HCT116 (cell line): ENCODE measurements at regions not wholly inside any gene's neighbourhood (a gene's known extent, or its start where the extent isn't known, plus 50 kb on each side); places are given as distances from the start of the nearest gene placed in this dataset.

Experiments
- ATAC-seq: fragments of 200-7000 bp; cut with Tn5 transposase; 2 replicates; pipeline ENCODE4 v1.9.1; 2020; ENCODE audit warnings: mild to moderate bottlenecking, moderate library complexity
- BruUV-seq: library from RNA; stranded (reverse); fragments of 400-500 nt; replicated peaks from 2 replicates; lab custom pipeline; 2021; lab: Mats Ljungman, UMichigan
- CTCF ChIA-PET: fragments of 300-600 bp; sonication (Branson Sonifier 250); formaldehyde crosslinking; loops from one replicate; lab custom pipeline; 2021; ENCODE audit warnings: antibody characterized with exemption; lab: Charles Lee
- POLR2A ChIA-PET: fragments of 300-600, 350-600 bp; sonication (Branson Sonifier 250); formaldehyde crosslinking; loops from one replicate; lab custom pipeline; 2021; ENCODE audit warnings: antibody characterized with exemption; lab: Charles Lee
- RAD21 ChIA-PET, 2 experiments: fragments of 300-600 bp; sonication (Branson Sonifier 250); formaldehyde crosslinking; loops; one replicate each; lab custom pipeline; 2023; ENCODE audit warnings: low total read pairs in 2 of 2; ENCODE audit not compliant: uncharacterized antibody in 2 of 2, unreplicated experiment in 2 of 2, low non-redundant PET in 1 of 2; lab: Charles Lee
- DNase-seq: peaks from one replicate; pipeline ENCODE4 v3.0.0-alpha.2; 2010; ENCODE audit warnings: low read depth, low spot score
- H2AFZ ChIP-seq: fragments of 200-600 bp; shearing (Covaris generic), sonication (generic); 2 replicates; pipeline ENCODE4 v1.6.1; 2017; ENCODE audit warnings: low read depth, mixed run types, mixed read lengths, antibody characterized with exemption, low read length; ENCODE audit not compliant: poor library complexity, severe bottlenecking
- H3K27ac ChIP-seq: 2 replicates; pipeline ENCODE4 v1.5.1; 2012; ENCODE audit warnings: low read depth, low read length
- H3K27me3 ChIP-seq: fragments of 200-600 bp; sonication (generic); 2 replicates; pipeline ENCODE4 v1.6.1; 2016; ENCODE audit warnings: mixed run types, low read length, mixed read lengths; ENCODE audit not compliant: insufficient read depth
- H3K36me3 ChIP-seq, 2 experiments: fragments of 200-500 bp in 1 of 2; fragments of 200-600 bp in 1 of 2; sonication (Bioruptor generic) in 1 of 2; sonication (generic) in 1 of 2; 2 replicates each; pipeline versions ENCODE4 v1.5.1 to v1.6.1; 2014 to 2016; ENCODE audit warnings: low read length in 2 of 2, inconsistent platforms in 1 of 2, mixed read lengths in 1 of 2, mixed run types in 1 of 2; ENCODE audit not compliant: insufficient read depth in 2 of 2, control insufficient read depth in 1 of 2
- H3K4me1 ChIP-seq, 2 experiments: fragments of 200-600 bp in 1 of 2; sonication (generic) in 1 of 2; 2 replicates each; pipeline versions ENCODE4 v1.5.1 to v1.6.1; 2012 to 2017; ENCODE audit warnings: low read length in 2 of 2, inconsistent platforms in 1 of 2, mild to moderate bottlenecking in 1 of 2, mixed read lengths in 1 of 2, mixed run types in 1 of 2, moderate library complexity in 1 of 2; ENCODE audit not compliant: insufficient read depth in 2 of 2, control insufficient read depth in 1 of 2
- H3K4me2 ChIP-seq: fragments of 200-600 bp; sonication (generic); 2 replicates; pipeline ENCODE4 v1.6.1; 2017; ENCODE audit warnings: mixed run types, low read length, mixed read lengths
- H3K4me3 ChIP-seq, 2 experiments: fragments of 200-600 bp in 1 of 2; sonication (generic) in 1 of 2; replicated peaks in 1 of 2; 2 replicates each; pipeline ENCODE4 v1.5.1; 2011 to 2016; ENCODE audit warnings: low read length in 2 of 2, control low read depth in 1 of 2, low read depth in 1 of 2, mild to moderate bottlenecking in 1 of 2, mixed read lengths in 1 of 2, mixed run types in 1 of 2
- H3K79me2 ChIP-seq: fragments of 200-600 bp; sonication (generic); 2 replicates; pipeline ENCODE4 v1.6.1; 2017; ENCODE audit warnings: mild to moderate bottlenecking, mixed run types, low read length, moderate library complexity, mixed read lengths; ENCODE audit not compliant: insufficient read depth
- H3K9ac ChIP-seq: fragments of 200-600 bp; sonication (generic); 2 replicates; pipeline ENCODE4 v1.6.1; 2016; ENCODE audit warnings: low read length, mixed read lengths
- H3K9me2 ChIP-seq: fragments of 200-600 bp; sonication (generic), shearing (Covaris generic); 2 replicates; pipeline ENCODE4 v1.6.1; 2017; ENCODE audit warnings: mixed run types, mild to moderate bottlenecking, moderate library complexity; ENCODE audit not compliant: insufficient read depth
- H3K9me3 ChIP-seq, 2 experiments: fragments of 200-500 bp in 1 of 2; fragments of 200-600 bp in 1 of 2; sonication (Bioruptor generic) in 1 of 2; sonication (generic) in 1 of 2; 2 replicates each; pipeline ENCODE4 v1.6.1; 2014 to 2017; ENCODE audit warnings: low read length in 2 of 2, mixed read lengths in 2 of 2, inconsistent platforms in 1 of 2, low read depth in 1 of 2, mild to moderate bottlenecking in 1 of 2, mixed run types in 1 of 2, moderate library complexity in 1 of 2; ENCODE audit not compliant: control insufficient read depth in 1 of 2, insufficient read depth in 1 of 2
- H4K20me1 ChIP-seq: fragments of 200-600 bp; sonication (generic), shearing (Covaris generic); 2 replicates; pipeline ENCODE4 v1.6.1; 2017; ENCODE audit warnings: mixed run types, mild to moderate bottlenecking, moderate library complexity; ENCODE audit not compliant: insufficient read depth
- CBX3 ChIP-seq: IDR thresholded peaks from 2 replicates; pipeline ENCODE4 v1.6.1; 2012; ENCODE audit warnings: low read depth
- EGR1 ChIP-seq: IDR thresholded peaks from 2 replicates; pipeline ENCODE4 v1.6.1; 2012; ENCODE audit warnings: low read depth
- EZH2 ChIP-seq: fragments of 200-600 bp; sonication (generic); IDR thresholded peaks from 2 replicates; pipeline ENCODE4 v1.6.1; 2017; ENCODE audit warnings: antibody characterized with exemption, mixed run types
- EZH2phosphoT487 ChIP-seq: fragments of 200-600 bp; IDR thresholded peaks from 2 replicates; pipeline ENCODE4 v1.6.1; 2018; ENCODE audit warnings: antibody characterized with exemption, borderline replicate concordance
- FOSL1 ChIP-seq: IDR thresholded peaks from 2 replicates; pipeline ENCODE4 v1.6.1; 2012; ENCODE audit warnings: low read depth
- POLR2A ChIP-seq: IDR thresholded peaks from 2 replicates; pipeline ENCODE4 v1.7.0; 2011; ENCODE audit warnings: borderline replicate concordance; ENCODE audit not compliant: insufficient read depth, insufficient read length; ENCODE audit errors: extremely low read depth
- POLR2AphosphoS5 ChIP-seq: IDR thresholded peaks from 2 replicates; pipeline ENCODE4 v1.6.1; 2011; ENCODE audit warnings: mild to moderate bottlenecking, low read depth, low read length, moderate library complexity
- RAD21 ChIP-seq: IDR thresholded peaks from 2 replicates; pipeline ENCODE4 v1.6.1; 2012; ENCODE audit warnings: low read depth, mild to moderate bottlenecking
- SIN3A ChIP-seq: IDR thresholded peaks from 2 replicates; pipeline ENCODE4 v1.6.1; 2012; ENCODE audit warnings: low read depth
- SP1 ChIP-seq: IDR thresholded peaks from 2 replicates; pipeline ENCODE4 v1.6.1; 2012; ENCODE audit warnings: low read depth
- SRF ChIP-seq: IDR thresholded peaks from 2 replicates; pipeline ENCODE4 v1.6.1; 2012; ENCODE audit warnings: low read depth
- TCF7L2 ChIP-seq: IDR thresholded peaks from 2 replicates; pipeline ENCODE4 v1.7.0; 2011; ENCODE audit warnings: borderline replicate concordance, inconsistent platforms; ENCODE audit not compliant: insufficient read depth, insufficient read length; ENCODE audit errors: extremely low read depth
- YY1 ChIP-seq: IDR thresholded peaks from 2 replicates; pipeline ENCODE4 v1.6.1; 2011; ENCODE audit warnings: low read length, low read depth, moderate library complexity, mild to moderate bottlenecking; ENCODE audit not compliant: insufficient replicate concordance; ENCODE audit errors: extremely low read depth
- ZFX ChIP-seq: fragments of 450-650 bp; IDR thresholded peaks from 2 replicates; pipeline ENCODE4 v1.6.1; 2017
- ZNF274 ChIP-seq: fragments of 200-500 bp; sonication (Bioruptor generic); IDR thresholded peaks from 2 replicates; pipeline ENCODE4 v1.6.1; 2014; ENCODE audit warnings: mild to moderate bottlenecking, low read depth, low read length, inconsistent platforms
- intact Hi-C: fragments of 100-400 bp; cut with micrococcal nuclease; formaldehyde crosslinking; loops from 2 replicates; pipeline ENCODE4 v1.10.0; 2022
- TF ChIP-seq, protein P1 (sequence below): IDR thresholded peaks from 2 replicates; pipeline ENCODE4 v1.6.1; 2012; ENCODE audit warnings: low read depth
- TF ChIP-seq, protein P2 (sequence below): IDR thresholded peaks from 2 replicates; pipeline ENCODE4 v1.6.1; 2012

DNA sequence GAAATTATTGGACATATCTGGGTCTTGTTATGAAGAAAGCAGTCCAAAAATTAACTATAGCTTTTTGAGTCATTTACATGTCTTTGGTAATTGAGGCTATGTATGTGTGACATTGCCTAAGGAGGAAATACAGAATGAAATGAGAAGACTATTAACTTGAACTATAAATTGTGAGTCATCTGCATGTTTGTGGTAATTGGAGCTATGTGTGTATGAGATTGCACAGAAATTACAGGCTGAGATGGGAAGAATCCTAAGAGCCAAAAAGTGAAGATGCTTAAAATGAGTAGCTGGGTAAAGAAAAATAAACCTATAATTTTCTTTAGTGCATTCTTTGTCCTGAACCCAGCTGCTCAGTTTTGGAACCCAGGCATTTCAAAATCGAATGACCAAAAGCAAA lies 747.6 kb upstream of the EDIL3 start:
- Histone ChIP-seq H3K9me3 (no peaks in the 10 kb centered on the region), H3K27me3 (no peaks in the 10 kb centered on the region), H3K4me1 (no peaks in the 10 kb centered on the region), H4K20me1 (no peaks in the 10 kb centered on the region), H3K9ac (no peak overlapping the region), H3K9me2 (no peaks in the 10 kb centered on the region), H3K36me3 (no peaks in the 10 kb centered on the region), H3K4me2 (no peak overlapping the region), H3K79me2 (no peaks in the 10 kb centered on the region), H2AFZ (no peak overlapping the region), H3K4me3 (no peak overlapping the region), H3K27ac (no peak overlapping the region)
- ATAC-seq (no peak), DNase-seq (no peak)
- intact Hi-C loops, result no loop called here
- BruUV-seq, result no TSS peak
- POLR2A ChIA-PET, result no interaction called here
- CTCF ChIA-PET, result no interaction called here
- TF ChIP-seq SRF (no peak), TCF7L2 (no peak), EZH2 (no peak), SP1 (no peak), RAD21 (no peak), CBX3 (no peak)
- RAD21 ChIA-PET, result no interaction called here

GRCh38 chr5:85140471-85140870 lies 755.8 kb upstream of the EDIL3 start:
- no peak overlapping the region for H3K27ac ChIP-seq
- ChIA-PET POLR2A (no interaction called here), CTCF (no interaction called here), RAD21 (no interaction called here)
- no peaks in the 10 kb centered on the region for H4K20me1 ChIP-seq
- H3K4me1 ChIP-seq, result no peaks in the 10 kb centered on the region
- H3K4me2 ChIP-seq, result no peak overlapping the region
- no peak for ATAC-seq
- no peaks in the 10 kb centered on the region for H3K79me2 ChIP-seq
- DNase-seq, result no peak
- H3K9me2 ChIP-seq, result no peaks in the 10 kb centered on the region
- no peaks in the 10 kb centered on the region for H3K9me3 ChIP-seq
- no peak overlapping the region for H3K4me3 ChIP-seq
- intact Hi-C loops, result no loop called here
- no peaks in the 10 kb centered on the region for H3K36me3 ChIP-seq
- H2AFZ ChIP-seq, result no peak overlapping the region
- H3K27me3 ChIP-seq, result no peaks in the 10 kb centered on the region
- H3K9ac ChIP-seq, result no peak overlapping the region
- BruUV-seq, result no TSS peak
- TF ChIP-seq POLR2A, result no peak
- TF ChIP-seq ZFX, result no peak
- no peak for TF ChIP-seq SRF
- TF ChIP-seq EGR1, result no peak
- TF ChIP-seq CBX3, result no peak
- no peak for TF ChIP-seq POLR2AphosphoS5
- TF ChIP-seq SIN3A, result no peak
- no peak for TF ChIP-seq TCF7L2
- TF ChIP-seq ZNF274, result no peak
- no peak for TF ChIP-seq YY1
- no peak for TF ChIP-seq EZH2phosphoT487
- TF ChIP-seq, protein P1, sequence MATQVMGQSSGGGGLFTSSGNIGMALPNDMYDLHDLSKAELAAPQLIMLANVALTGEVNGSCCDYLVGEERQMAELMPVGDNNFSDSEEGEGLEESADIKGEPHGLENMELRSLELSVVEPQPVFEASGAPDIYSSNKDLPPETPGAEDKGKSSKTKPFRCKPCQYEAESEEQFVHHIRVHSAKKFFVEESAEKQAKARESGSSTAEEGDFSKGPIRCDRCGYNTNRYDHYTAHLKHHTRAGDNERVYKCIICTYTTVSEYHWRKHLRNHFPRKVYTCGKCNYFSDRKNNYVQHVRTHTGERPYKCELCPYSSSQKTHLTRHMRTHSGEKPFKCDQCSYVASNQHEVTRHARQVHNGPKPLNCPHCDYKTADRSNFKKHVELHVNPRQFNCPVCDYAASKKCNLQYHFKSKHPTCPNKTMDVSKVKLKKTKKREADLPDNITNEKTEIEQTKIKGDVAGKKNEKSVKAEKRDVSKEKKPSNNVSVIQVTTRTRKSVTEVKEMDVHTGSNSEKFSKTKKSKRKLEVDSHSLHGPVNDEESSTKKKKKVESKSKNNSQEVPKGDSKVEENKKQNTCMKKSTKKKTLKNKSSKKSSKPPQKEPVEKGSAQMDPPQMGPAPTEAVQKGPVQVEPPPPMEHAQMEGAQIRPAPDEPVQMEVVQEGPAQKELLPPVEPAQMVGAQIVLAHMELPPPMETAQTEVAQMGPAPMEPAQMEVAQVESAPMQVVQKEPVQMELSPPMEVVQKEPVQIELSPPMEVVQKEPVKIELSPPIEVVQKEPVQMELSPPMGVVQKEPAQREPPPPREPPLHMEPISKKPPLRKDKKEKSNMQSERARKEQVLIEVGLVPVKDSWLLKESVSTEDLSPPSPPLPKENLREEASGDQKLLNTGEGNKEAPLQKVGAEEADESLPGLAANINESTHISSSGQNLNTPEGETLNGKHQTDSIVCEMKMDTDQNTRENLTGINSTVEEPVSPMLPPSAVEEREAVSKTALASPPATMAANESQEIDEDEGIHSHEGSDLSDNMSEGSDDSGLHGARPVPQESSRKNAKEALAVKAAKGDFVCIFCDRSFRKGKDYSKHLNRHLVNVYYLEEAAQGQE, result no peak
- TF ChIP-seq EZH2, result no peak
- TF ChIP-seq, protein P2, sequence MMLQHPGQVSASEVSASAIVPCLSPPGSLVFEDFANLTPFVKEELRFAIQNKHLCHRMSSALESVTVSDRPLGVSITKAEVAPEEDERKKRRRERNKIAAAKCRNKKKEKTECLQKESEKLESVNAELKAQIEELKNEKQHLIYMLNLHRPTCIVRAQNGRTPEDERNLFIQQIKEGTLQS, result no peak
- no peak for TF ChIP-seq FOSL1
